GM12878 (cell line): ENCODE measurements at regions not wholly inside any gene's neighbourhood (a gene's known extent, or its start where the extent isn't known, plus 50 kb on each side); places are given as distances from the start of the nearest gene placed in this dataset.

Experiments used
- CREB1 ChIP-seq: IDR thresholded peaks from 2 replicates; pipeline ENCODE4 v1.6.1; 2012; ENCODE audit warnings: low read depth, mild to moderate bottlenecking, inconsistent platforms
- EP300 ChIP-seq, 2 experiments: fragments of 150-350 bp in 1 of 2; IDR thresholded peaks; 2 replicates each; pipeline ENCODE4 v1.6.1; 2011 to 2012; ENCODE audit warnings: low read depth in 2 of 2, low read length in 2 of 2, borderline replicate concordance in 1 of 2, improper control_type of control experiment in 1 of 2, inconsistent platforms in 1 of 2; ENCODE audit not compliant: control insufficient read depth in 1 of 2
- GABPA ChIP-seq: IDR thresholded peaks from 2 replicates; pipeline ENCODE4 v1.6.1; 2014; ENCODE audit warnings: antibody characterized with exemption, low read depth, mild to moderate bottlenecking, inconsistent platforms
- POLR2A ChIP-seq: IDR thresholded peaks from 2 replicates; pipeline ENCODE4 v1.6.1; 2011; ENCODE audit warnings: low read depth, mild to moderate bottlenecking, low read length
- SUZ12 ChIP-seq: fragments of 200-600 bp; sonication (generic); IDR thresholded peaks from one replicate; pipeline ENCODE4 v1.6.1; 2018; ENCODE audit warnings: antibody characterized with exemption, mild to moderate bottlenecking; ENCODE audit not compliant: unreplicated experiment

GRCh38 chr2:200243441-200243840 is 63.1 kb upstream of the SPATS2L start:
- TF ChIP-seq EP300 (IDR thresholded peaks at IDR 0.05; ENCODE audit: borderline replicate concordance in 1 of 2, control insufficient read depth in 1 of 2, low read depth in 2 of 2, low read length in 2 of 2) (no peak), SUZ12 (no peak), GABPA (no peak), CREB1 (no peak), POLR2A (no peak)
